CD4-positive, alpha-beta T cell (primary cell): ENCODE measurements at regions not wholly inside any gene's neighbourhood (a gene's known extent, or its start where the extent isn't known, plus 50 kb on each side); places are given as distances from the start of the nearest gene placed in this dataset.

Experiments
- ATAC-seq: fragments of 200-7000 bp; cut with Tn5 transposase; one replicate; pipeline ENCODE4 v1.10.0; 2022; ENCODE audit warnings: mild to moderate bottlenecking; ENCODE audit not compliant: poor library complexity
- CTCF ChIA-PET: fragments of 350-600 bp; sonication (Branson Sonifier 250); formaldehyde crosslinking; loops from one replicate; lab custom pipeline; 2021; ENCODE audit warnings: antibody characterized with exemption, inconsistent platforms; lab: Charles Lee
- POLR2A ChIA-PET: fragments of 350-600 bp; sonication (Branson Sonifier 250); formaldehyde crosslinking; loops from one replicate; lab custom pipeline; 2021; ENCODE audit warnings: antibody characterized with exemption, inconsistent platforms; lab: Charles Lee
- DNase-seq, 14 experiments: peaks; one replicate each; pipeline ENCODE4 v3.0.0-alpha.2; 2013 to 2020; ENCODE audit warnings: mixed read lengths in 2 of 14
- H3K27ac ChIP-seq, 2 donors: one replicate each; pipeline versions ENCODE4 v1.5.1 to v1.7.0; 2013; ENCODE audit warnings: low read length in 2 of 2, low read depth in 1 of 2, mild to moderate bottlenecking in 1 of 2
- H3K27me3 ChIP-seq, 2 experiments: 1 replicate in 1 of 2; 2 replicates in 1 of 2; pipeline versions ENCODE4 v1.6.1 to v1.7.0; 2013; ENCODE audit warnings: low read length in 2 of 2, control low read depth in 1 of 2, mild to moderate bottlenecking in 1 of 2, moderate library complexity in 1 of 2; ENCODE audit not compliant: insufficient read depth in 2 of 2, control insufficient read depth in 1 of 2
- H3K36me3 ChIP-seq: one replicate; pipeline ENCODE4 v1.6.1; 2013; ENCODE audit warnings: low read length, control low read depth; ENCODE audit not compliant: insufficient read depth
- H3K4me1 ChIP-seq: one replicate; pipeline ENCODE4 v1.6.1; 2013; ENCODE audit warnings: low read length, control low read depth; ENCODE audit not compliant: insufficient read depth
- H3K4me3 ChIP-seq: one replicate; pipeline ENCODE4 v1.5.1; 2013; ENCODE audit warnings: mild to moderate bottlenecking, low read length, moderate library complexity
- H3K9me3 ChIP-seq, 2 experiments: 1 replicate in 1 of 2; 2 replicates in 1 of 2; pipeline versions ENCODE4 v1.6.1 to v1.7.0; 2013; ENCODE audit warnings: low read length in 2 of 2, mild to moderate bottlenecking in 2 of 2, control low read depth in 1 of 2, moderate library complexity in 1 of 2; ENCODE audit not compliant: control insufficient read depth in 1 of 2, insufficient read depth in 1 of 2
- H3K27ac Mint-ChIP-seq: one replicate; pipeline ENCODE4 v1.8.0; 2020; ENCODE audit warnings: mixed read lengths
- H3K27me3 Mint-ChIP-seq: one replicate; pipeline ENCODE4 v1.8.0; 2021; ENCODE audit warnings: mixed read lengths
- H3K36me3 Mint-ChIP-seq: one replicate; pipeline ENCODE4 v1.8.0; 2021; ENCODE audit warnings: low read depth, mixed read lengths
- H3K4me1 Mint-ChIP-seq: one replicate; pipeline ENCODE4 v1.8.0; 2021; ENCODE audit warnings: low read depth, mixed read lengths
- H3K4me3 Mint-ChIP-seq: one replicate; pipeline ENCODE4 v1.8.0; 2020; ENCODE audit warnings: mild to moderate bottlenecking, mixed read lengths
- H3K9me3 Mint-ChIP-seq: one replicate; pipeline ENCODE4 v1.8.0; 2020; ENCODE audit warnings: mixed read lengths
- CTCF ChIP-seq: fragments of 200-600 bp; IDR thresholded peaks from one replicate; pipeline ENCODE4 v1.8.0; 2022; ENCODE audit warnings: antibody characterized with exemption, mild to moderate bottlenecking
- intact Hi-C, 2 experiments: fragments of 100-400 bp; cut with DNase I in 1 of 2; cut with micrococcal nuclease in 1 of 2; formaldehyde crosslinking; loops; one replicate each; pipeline versions ENCODE4 v1.15.1 to v1.9.0; 2023 to 2025; cut with DNase I, micrococcal nuclease

- peaks cover 12% of the 10 kb centered on the region for H3K27me3 Mint-ChIP-seq
- Histone ChIP-seq H3K27ac (no peak overlapping the region), H3K4me3 (no peak overlapping the region), H3K36me3 (no peaks in the 10 kb centered on the region), H3K4me1 (no peaks in the 10 kb centered on the region), H3K27me3 (no peaks in the 10 kb centered on the region), H3K9me3 (no peaks in the 10 kb centered on the region)
- POLR2A ChIA-PET, result no interaction called here
- H3K27ac Mint-ChIP-seq, result no peak overlapping the region
- CTCF ChIA-PET, result no interaction called here
- TF ChIP-seq CTCF, result no peak
- ATAC-seq (no peak), DNase-seq (no peak)
- no peaks in the 10 kb centered on the region for H3K36me3 Mint-ChIP-seq
- no peaks in the 10 kb centered on the region for H3K4me1 Mint-ChIP-seq
- intact Hi-C loops, result no loop called here
- H3K4me3 Mint-ChIP-seq, result no peak overlapping the region
- no peaks in the 10 kb centered on the region for H3K9me3 Mint-ChIP-seq
These were observed 211.0 kb downstream of the MBD2 start for GRCh38 chr18:54013452-54013851.

- Mint-ChIP-seq H3K4me3 (no peak overlapping the region), H3K27ac (no peak overlapping the region), H3K9me3 (no peaks in the 10 kb centered on the region), H3K36me3 (no peaks in the 10 kb centered on the region), H3K4me1 (no peaks in the 10 kb centered on the region), H3K27me3 (no peaks in the 10 kb centered on the region)
- Histone ChIP-seq H3K4me3 (no peak overlapping the region), H3K36me3 (no peaks in the 10 kb centered on the region), H3K27me3 (no peaks in the 10 kb centered on the region), H3K4me1 (no peaks in the 10 kb centered on the region), H3K27ac (no peak overlapping the region), H3K9me3 (peaks cover 0 to 4% of the 10 kb centered on the region in 2 experiments)
- ChIA-PET POLR2A (no interaction called here), CTCF (no interaction called here)
- DNase-seq (no peak), ATAC-seq (no peak)
- no peak for TF ChIP-seq CTCF
- intact Hi-C loops, result no loop called here
These were observed 219.6 kb downstream of the MBD2 start for GRCh38 chr18:54004828-54005227.

- H3K36me3 ChIP-seq, result no peaks in the 10 kb centered on the region
- H3K27ac ChIP-seq, result no peak overlapping the region
- no peaks in the 10 kb centered on the region for H3K27me3 ChIP-seq
- DNase-seq (no peak), ATAC-seq (no peak)
- intact Hi-C loops, result no loop called here
- Mint-ChIP-seq H3K9me3 (no peaks in the 10 kb centered on the region), H3K27ac (no peak overlapping the region), H3K4me1 (no peaks in the 10 kb centered on the region), H3K36me3 (no peaks in the 10 kb centered on the region), H3K27me3 (no peaks in the 10 kb centered on the region), H3K4me3 (no peak overlapping the region)
- H3K4me3 ChIP-seq, result no peak overlapping the region
- peaks cover 0 to 4% of the 10 kb centered on the region in 2 experiments for H3K9me3 ChIP-seq
- ChIA-PET POLR2A (no interaction called here), CTCF (no interaction called here)
- TF ChIP-seq CTCF, result no peak
- no peaks in the 10 kb centered on the region for H3K4me1 ChIP-seq
These were observed 221.3 kb downstream of the MBD2 start for GRCh38 chr18:54003195-54003594.
